ENCODE measurements at regions not wholly inside any gene's neighbourhood (a gene's known extent, or its start where the extent isn't known, plus 50 kb on each side); places are given as distances from the start of the nearest gene placed in this dataset.

- TF ChIP-seq CTCF (IDR thresholded peaks at IDR 0.05; ENCODE audit: control extremely low read depth, extremely low read depth): no peak
- no peaks in the 10 kb centered on the region for H3K27me3 ChIP-seq (ENCODE audit: control insufficient read depth in 3 of 3, insufficient read depth in 3 of 3, low read length in 2 of 3)
- H3K9me3 ChIP-seq (ENCODE audit: control insufficient read depth in 4 of 4, insufficient read depth in 3 of 4, low read length in 3 of 4): no peaks in the 10 kb centered on the region
- 96 to 98% methylated on average over 4 of the region's 4 CpGs for WGBS, 2 donors
- no peak overlapping the region for H3K4me3 ChIP-seq
- DNase-seq: no peak
- ATAC-seq (ENCODE audit: insufficient read depth, low FRiP score): no peak
- H3K9ac ChIP-seq (ENCODE audit: insufficient read depth in 1 of 2, low read length in 2 of 2): no peak overlapping the region
- H3K36me3 ChIP-seq (ENCODE audit: control insufficient read depth in 4 of 4, insufficient read depth in 4 of 4, low read length in 4 of 4): peaks cover 0 to 2% (median under 1%) of the 10 kb centered on the region in 4 donors
- H3K4me1 ChIP-seq (ENCODE audit: control insufficient read depth in 5 of 5, insufficient read depth in 5 of 5, low read length in 5 of 5): peaks cover 0 to 9% (median 0%) of the 10 kb centered on the region in 5 donors
- H3K27ac ChIP-seq (ENCODE audit: low read depth in 1 of 2, low read length in 1 of 2): no peak overlapping the region
Observed at GRCh38 chr7:130933919-130934318, 199.9 kb upstream of the KLF14 start.

GRCh38 chr7:130935564-130936157 lies 201.7 kb upstream of the KLF14 start:
- H3K27ac ChIP-seq (ENCODE audit: low read depth in 1 of 2, low read length in 1 of 2): peak overlapping the region in 1 of 2 donors; percentile 47
- peaks cover 0 to 13% (median 0%) of the 10 kb centered on the region in 5 donors for H3K4me1 ChIP-seq (ENCODE audit: control insufficient read depth in 5 of 5, insufficient read depth in 5 of 5, low read length in 5 of 5)
- DNase-seq (no peak), ATAC-seq (ENCODE audit: insufficient read depth, low FRiP score) (no peak)
- TF ChIP-seq CTCF (IDR thresholded peaks at IDR 0.05; ENCODE audit: control extremely low read depth, extremely low read depth): no peak
- no peaks in the 10 kb centered on the region for H3K9me3 ChIP-seq (ENCODE audit: control insufficient read depth in 4 of 4, insufficient read depth in 3 of 4, low read length in 3 of 4)
- no peak overlapping the region for H3K4me3 ChIP-seq
- H3K9ac ChIP-seq (ENCODE audit: insufficient read depth in 1 of 2, low read length in 2 of 2): no peak overlapping the region
- WGBS, 2 donors: 92 to 94% methylated on average over 11 of the region's 11 CpGs
- H3K36me3 ChIP-seq (ENCODE audit: control insufficient read depth in 4 of 4, insufficient read depth in 4 of 4, low read length in 4 of 4): peaks cover 0 to 2% (median 0%) of the 10 kb centered on the region in 4 donors
- peaks cover 0 to 4% (median 0%) of the 10 kb centered on the region in 3 donors for H3K27me3 ChIP-seq (ENCODE audit: control insufficient read depth in 3 of 3, insufficient read depth in 3 of 3, low read length in 2 of 3)

- H3K4me3 ChIP-seq: no peak overlapping the region
- H3K36me3 ChIP-seq (ENCODE audit: control insufficient read depth in 4 of 4, insufficient read depth in 4 of 4, low read length in 4 of 4): peaks cover 0 to 4% (median 0%) of the 10 kb centered on the region in 4 donors
- DNase-seq: no peak
- TF ChIP-seq CTCF (IDR thresholded peaks at IDR 0.05; ENCODE audit: control extremely low read depth, extremely low read depth): no peak
- WGBS, 2 donors: 93 to 97% methylated on average over 7 of the region's 7 CpGs
- H3K9me3 ChIP-seq (ENCODE audit: control insufficient read depth in 4 of 4, insufficient read depth in 3 of 4, low read length in 3 of 4): no peaks in the 10 kb centered on the region
- ATAC-seq (ENCODE audit: insufficient read depth, low FRiP score): no peak
- peaks cover 0 to 13% (median 0%) of the 10 kb centered on the region in 5 donors for H3K4me1 ChIP-seq (ENCODE audit: control insufficient read depth in 5 of 5, insufficient read depth in 5 of 5, low read length in 5 of 5)
- H3K27me3 ChIP-seq (ENCODE audit: control insufficient read depth in 3 of 3, insufficient read depth in 3 of 3, low read length in 2 of 3): peaks cover 0 to 11% (median 0%) of the 10 kb centered on the region in 3 donors
- H3K27ac ChIP-seq (ENCODE audit: low read depth in 1 of 2, low read length in 1 of 2): no peak overlapping the region
- no peak overlapping the region for H3K9ac ChIP-seq (ENCODE audit: insufficient read depth in 1 of 2, low read length in 2 of 2)
Observed at GRCh38 chr7:130936202-130936931, 202.4 kb upstream of the KLF14 start.
